ENCODE measurements at regions not wholly inside any gene's neighbourhood (a gene's known extent, or its start where the extent isn't known, plus 50 kb on each side); places are given as distances from the start of the nearest gene placed in this dataset.

DNA sequence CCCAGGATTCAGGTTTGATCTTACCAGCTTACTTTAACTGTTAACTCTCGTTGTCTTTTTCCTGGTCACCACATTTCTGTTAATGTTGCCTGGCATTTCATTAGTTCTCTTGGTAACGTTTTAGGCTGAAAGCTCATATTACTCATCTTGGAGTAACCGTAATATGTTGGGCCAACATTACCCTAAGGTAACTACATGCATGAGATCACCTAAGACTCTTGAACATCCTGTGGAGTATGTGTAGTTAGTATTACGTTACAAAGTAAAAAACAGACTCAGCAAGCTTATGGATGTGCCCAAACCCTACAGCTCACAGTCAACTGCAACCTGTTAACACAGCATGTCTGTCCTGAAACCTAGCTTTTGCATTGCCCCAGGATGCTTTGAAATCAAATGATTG lies 203.3 kb upstream of the HS3ST1 start (continued):
- TF ChIP-seq, protein P1, sequence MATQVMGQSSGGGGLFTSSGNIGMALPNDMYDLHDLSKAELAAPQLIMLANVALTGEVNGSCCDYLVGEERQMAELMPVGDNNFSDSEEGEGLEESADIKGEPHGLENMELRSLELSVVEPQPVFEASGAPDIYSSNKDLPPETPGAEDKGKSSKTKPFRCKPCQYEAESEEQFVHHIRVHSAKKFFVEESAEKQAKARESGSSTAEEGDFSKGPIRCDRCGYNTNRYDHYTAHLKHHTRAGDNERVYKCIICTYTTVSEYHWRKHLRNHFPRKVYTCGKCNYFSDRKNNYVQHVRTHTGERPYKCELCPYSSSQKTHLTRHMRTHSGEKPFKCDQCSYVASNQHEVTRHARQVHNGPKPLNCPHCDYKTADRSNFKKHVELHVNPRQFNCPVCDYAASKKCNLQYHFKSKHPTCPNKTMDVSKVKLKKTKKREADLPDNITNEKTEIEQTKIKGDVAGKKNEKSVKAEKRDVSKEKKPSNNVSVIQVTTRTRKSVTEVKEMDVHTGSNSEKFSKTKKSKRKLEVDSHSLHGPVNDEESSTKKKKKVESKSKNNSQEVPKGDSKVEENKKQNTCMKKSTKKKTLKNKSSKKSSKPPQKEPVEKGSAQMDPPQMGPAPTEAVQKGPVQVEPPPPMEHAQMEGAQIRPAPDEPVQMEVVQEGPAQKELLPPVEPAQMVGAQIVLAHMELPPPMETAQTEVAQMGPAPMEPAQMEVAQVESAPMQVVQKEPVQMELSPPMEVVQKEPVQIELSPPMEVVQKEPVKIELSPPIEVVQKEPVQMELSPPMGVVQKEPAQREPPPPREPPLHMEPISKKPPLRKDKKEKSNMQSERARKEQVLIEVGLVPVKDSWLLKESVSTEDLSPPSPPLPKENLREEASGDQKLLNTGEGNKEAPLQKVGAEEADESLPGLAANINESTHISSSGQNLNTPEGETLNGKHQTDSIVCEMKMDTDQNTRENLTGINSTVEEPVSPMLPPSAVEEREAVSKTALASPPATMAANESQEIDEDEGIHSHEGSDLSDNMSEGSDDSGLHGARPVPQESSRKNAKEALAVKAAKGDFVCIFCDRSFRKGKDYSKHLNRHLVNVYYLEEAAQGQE (IDR thresholded peaks at IDR 0.05; ENCODE audit: unreplicated experiment), result no peak
- TF ChIP-seq CTCF (conservative IDR thresholded peaks at IDR 0.05; ENCODE audit: low read depth in 2 of 2), result no peak

DNA sequence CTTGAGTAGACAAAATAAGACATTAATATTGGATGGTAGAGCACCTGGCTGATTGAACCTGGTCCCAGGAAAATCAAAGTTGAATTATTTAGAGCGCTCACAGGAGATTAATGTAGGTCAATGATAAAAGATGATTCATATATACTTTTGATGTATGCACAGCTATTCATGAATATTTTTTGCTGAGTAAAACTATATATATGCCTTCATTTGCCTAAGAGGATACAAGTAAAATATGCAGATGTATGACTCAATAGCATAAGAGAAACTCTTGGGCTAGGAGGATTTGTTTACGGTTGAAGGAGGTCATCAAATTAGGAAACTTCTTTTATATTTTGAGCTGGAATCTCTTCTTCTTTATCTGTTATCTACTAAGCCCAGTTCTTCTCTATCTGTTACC lies 202.7 kb upstream of the HS3ST1 start:
- no peaks in the 10 kb centered on the region for H3K27me3 ChIP-seq (ENCODE audit: insufficient read depth)
- Mint-ChIP-seq H3K4me3 (no peak overlapping the region), H3K4me1 (peaks cover 6% of the 10 kb centered on the region), H3K27ac (no peak overlapping the region), H3K9me3 (no peaks in the 10 kb centered on the region; the same call in 2 of the 3 replicates), H3K36me3 (ENCODE audit: low read depth) (no peaks in the 10 kb centered on the region; the same call in 2 of the 3 replicates), H3K27me3 (ENCODE audit: insufficient read depth, low read depth, poor library complexity) (peaks cover 2% of the 10 kb centered on the region)
- H3K36me3 ChIP-seq (ENCODE audit: insufficient read depth), result no peaks in the 10 kb centered on the region
- no peak for DNase-seq (ENCODE audit: low spot score)
- H3K4me1 ChIP-seq (ENCODE audit: insufficient read depth), result no peaks in the 10 kb centered on the region; the same call in 1 of the 2 replicates
- H3K4me2 ChIP-seq, result no peak overlapping the region
- no peak for TF ChIP-seq STAT1 (IDR thresholded peaks at IDR 0.05; ENCODE audit: unreplicated experiment)
- TF ChIP-seq POLR2AphosphoS5 (IDR thresholded peaks at IDR 0.05; ENCODE audit: low read depth), result no peak
- TF ChIP-seq, protein P2, sequence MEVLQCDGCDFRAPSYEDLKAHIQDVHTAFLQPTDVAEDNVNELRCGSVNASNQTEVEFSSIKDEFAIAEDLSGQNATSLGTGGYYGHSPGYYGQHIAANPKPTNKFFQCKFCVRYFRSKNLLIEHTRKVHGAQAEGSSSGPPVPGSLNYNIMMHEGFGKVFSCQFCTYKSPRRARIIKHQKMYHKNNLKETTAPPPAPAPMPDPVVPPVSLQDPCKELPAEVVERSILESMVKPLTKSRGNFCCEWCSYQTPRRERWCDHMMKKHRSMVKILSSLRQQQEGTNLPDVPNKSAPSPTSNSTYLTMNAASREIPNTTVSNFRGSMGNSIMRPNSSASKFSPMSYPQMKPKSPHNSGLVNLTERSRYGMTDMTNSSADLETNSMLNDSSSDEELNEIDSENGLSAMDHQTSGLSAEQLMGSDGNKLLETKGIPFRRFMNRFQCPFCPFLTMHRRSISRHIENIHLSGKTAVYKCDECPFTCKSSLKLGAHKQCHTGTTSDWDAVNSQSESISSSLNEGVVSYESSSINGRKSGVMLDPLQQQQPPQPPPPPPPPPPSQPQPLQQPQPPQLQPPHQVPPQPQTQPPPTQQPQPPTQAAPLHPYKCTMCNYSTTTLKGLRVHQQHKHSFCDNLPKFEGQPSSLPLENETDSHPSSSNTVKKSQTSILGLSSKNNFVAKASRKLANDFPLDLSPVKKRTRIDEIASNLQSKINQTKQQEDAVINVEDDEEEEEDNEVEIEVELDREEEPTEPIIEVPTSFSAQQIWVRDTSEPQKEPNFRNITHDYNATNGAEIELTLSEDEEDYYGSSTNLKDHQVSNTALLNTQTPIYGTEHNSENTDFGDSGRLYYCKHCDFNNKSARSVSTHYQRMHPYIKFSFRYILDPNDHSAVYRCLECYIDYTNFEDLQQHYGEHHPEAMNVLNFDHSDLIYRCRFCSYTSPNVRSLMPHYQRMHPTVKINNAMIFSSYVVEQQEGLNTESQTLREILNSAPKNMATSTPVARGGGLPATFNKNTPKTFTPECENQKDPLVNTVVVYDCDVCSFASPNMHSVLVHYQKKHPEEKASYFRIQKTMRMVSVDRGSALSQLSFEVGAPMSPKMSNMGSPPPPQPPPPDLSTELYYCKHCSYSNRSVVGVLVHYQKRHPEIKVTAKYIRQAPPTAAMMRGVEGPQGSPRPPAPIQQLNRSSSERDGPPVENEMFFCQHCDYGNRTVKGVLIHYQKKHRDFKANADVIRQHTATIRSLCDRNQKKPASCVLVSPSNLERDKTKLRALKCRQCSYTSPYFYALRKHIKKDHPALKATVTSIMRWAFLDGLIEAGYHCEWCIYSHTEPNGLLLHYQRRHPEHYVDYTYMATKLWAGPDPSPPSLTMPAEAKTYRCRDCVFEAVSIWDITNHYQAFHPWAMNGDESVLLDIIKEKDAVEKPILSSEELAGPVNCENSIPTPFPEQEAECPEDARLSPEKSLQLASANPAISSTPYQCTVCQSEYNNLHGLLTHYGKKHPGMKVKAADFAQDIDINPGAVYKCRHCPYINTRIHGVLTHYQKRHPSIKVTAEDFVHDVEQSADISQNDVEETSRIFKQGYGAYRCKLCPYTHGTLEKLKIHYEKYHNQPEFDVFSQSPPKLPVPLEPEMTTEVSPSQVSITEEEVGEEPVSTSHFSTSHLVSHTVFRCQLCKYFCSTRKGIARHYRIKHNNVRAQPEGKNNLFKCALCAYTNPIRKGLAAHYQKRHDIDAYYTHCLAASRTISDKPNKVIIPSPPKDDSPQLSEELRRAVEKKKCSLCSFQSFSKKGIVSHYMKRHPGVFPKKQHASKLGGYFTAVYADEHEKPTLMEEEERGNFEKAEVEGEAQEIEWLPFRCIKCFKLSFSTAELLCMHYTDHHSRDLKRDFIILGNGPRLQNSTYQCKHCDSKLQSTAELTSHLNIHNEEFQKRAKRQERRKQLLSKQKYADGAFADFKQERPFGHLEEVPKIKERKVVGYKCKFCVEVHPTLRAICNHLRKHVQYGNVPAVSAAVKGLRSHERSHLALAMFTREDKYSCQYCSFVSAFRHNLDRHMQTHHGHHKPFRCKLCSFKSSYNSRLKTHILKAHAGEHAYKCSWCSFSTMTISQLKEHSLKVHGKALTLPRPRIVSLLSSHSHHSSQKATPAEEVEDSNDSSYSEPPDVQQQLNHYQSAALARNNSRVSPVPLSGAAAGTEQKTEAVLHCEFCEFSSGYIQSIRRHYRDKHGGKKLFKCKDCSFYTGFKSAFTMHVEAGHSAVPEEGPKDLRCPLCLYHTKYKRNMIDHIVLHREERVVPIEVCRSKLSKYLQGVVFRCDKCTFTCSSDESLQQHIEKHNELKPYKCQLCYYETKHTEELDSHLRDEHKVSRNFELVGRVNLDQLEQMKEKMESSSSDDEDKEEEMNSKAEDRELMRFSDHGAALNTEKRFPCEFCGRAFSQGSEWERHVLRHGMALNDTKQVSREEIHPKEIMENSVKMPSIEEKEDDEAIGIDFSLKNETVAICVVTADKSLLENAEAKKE (CRISPR knock-in tag; IDR thresholded peaks at IDR 0.05), result no peak
- no peak for TF ChIP-seq CREB1 (CRISPR knock-in tag; IDR thresholded peaks at IDR 0.05; ENCODE audit: low read depth)
- TF ChIP-seq ZNF331 (CRISPR knock-in tag; IDR thresholded peaks at IDR 0.05; ENCODE audit: low read depth), result no peak
- no peak for TF ChIP-seq ZNF114 (CRISPR knock-in tag; IDR thresholded peaks at IDR 0.05)
- no peak for TF ChIP-seq ETS1 (IDR thresholded peaks at IDR 0.05)
- TF ChIP-seq EZH2phosphoT487 (IDR thresholded peaks at IDR 0.05; ENCODE audit: unreplicated experiment), result no peak
- no peaks in the 10 kb centered on the region for H3F3A ChIP-seq (replicated peaks; ENCODE audit: low read depth)
- H3K9me2 ChIP-seq (ENCODE audit: insufficient read depth), result 0 out of 2 replicates have a peak, but pooled peaks cover 3% of the 10 kb centered on the region
- H2AFZ ChIP-seq, result no peak overlapping the region
- H3K4me3 ChIP-seq, result no peak overlapping the region
- no peak for ATAC-seq
- H3K79me2 ChIP-seq (replicated peaks; ENCODE audit: insufficient read depth), result no peaks in the 10 kb centered on the region
- H3K27ac ChIP-seq (ENCODE audit: low read depth), result no peak overlapping the region
- no peaks in the 10 kb centered on the region for H4K20me1 ChIP-seq (replicated peaks; ENCODE audit: insufficient read depth)
